ENCODE measurements at regions not wholly inside any gene's neighbourhood (a gene's known extent, or its start where the extent isn't known, plus 50 kb on each side); places are given as distances from the start of the nearest gene placed in this dataset.
"Not testable (repeated sequence)": the region's sequence is repeated elsewhere in the genome, so short reads cannot be mapped to it uniquely, and the experiment has no call there.

- H3K27me3 ChIP-seq = no peaks in the 10 kb centered on the region
- H3K4me3 ChIP-seq = no peak overlapping the region
- TF ChIP-seq POLR2A (IDR thresholded peaks at IDR 0.05) (no peak), CTCF (IDR thresholded peaks at IDR 0.05) (no peak)
- H3K9me3 ChIP-seq = no peaks in the 10 kb centered on the region
- ATAC-seq = no peak
- no peak overlapping the region for H3K27ac ChIP-seq
- H3K36me3 ChIP-seq = no peaks in the 10 kb centered on the region
- intact Hi-C loops (cut with DNase I) = no loop called here
- no peak for DNase-seq
- 82% methylated on average over 3 of the region's 3 CpGs for whole genome bisulfite sequencing (ENCODE audit: insufficient coverage, low coverage, low lambda C conversion rate, missing lambda C conversion rate)
- H3K4me1 ChIP-seq = no peaks in the 10 kb centered on the region
These were observed 441.3 kb downstream of the SHISA9 start for GRCh38 chr16:13342675-13343074.

- DNase-seq = no peak
- Histone ChIP-seq H3K4me3 (no peak overlapping the region), H3K9me3 (no peaks in the 10 kb centered on the region), H3K27ac (no peak overlapping the region), H3K36me3 (no peaks in the 10 kb centered on the region), H3K4me1 (no peaks in the 10 kb centered on the region), H3K27me3 (no peaks in the 10 kb centered on the region)
- no peak for ATAC-seq
- 88% methylated on average over 2 of the region's 2 CpGs for WGBS (ENCODE audit: insufficient coverage, low coverage, low lambda C conversion rate, missing lambda C conversion rate)
- no peak for TF ChIP-seq CTCF (IDR thresholded peaks at IDR 0.05)
- no peak for TF ChIP-seq POLR2A (IDR thresholded peaks at IDR 0.05)
- intact Hi-C loops (cut with DNase I) = no loop called here
These were observed 442.6 kb downstream of the SHISA9 start for GRCh38 chr16:13344001-13344400.

GRCh38 chr16:13348416-13348815 is 447.0 kb downstream of the SHISA9 start:
- DNase-seq (no peak), ATAC-seq (no peak)
- no peaks in the 10 kb centered on the region for H3K27me3 ChIP-seq
- intact Hi-C loops (cut with DNase I) = no loop called here
- no peak overlapping the region for H3K4me3 ChIP-seq
- 83% methylated on average over 3 of the region's 6 CpGs for WGBS (ENCODE audit: insufficient coverage, low coverage, low lambda C conversion rate, missing lambda C conversion rate)
- TF ChIP-seq POLR2A (IDR thresholded peaks at IDR 0.05) (no peak), CTCF (IDR thresholded peaks at IDR 0.05) (no peak)
- no peaks in the 10 kb centered on the region for H3K9me3 ChIP-seq
- no peaks in the 10 kb centered on the region for H3K36me3 ChIP-seq
- H3K27ac ChIP-seq = no peak overlapping the region
- H3K4me1 ChIP-seq = no peaks in the 10 kb centered on the region

GRCh38 chr16:13350000-13350399 is 448.6 kb downstream of the SHISA9 start:
- WGBS (ENCODE audit: insufficient coverage, low coverage, low lambda C conversion rate, missing lambda C conversion rate) = 67% methylated on average over 1 of the region's 4 CpGs
- intact Hi-C loops (cut with DNase I) = no loop called here
- Histone ChIP-seq H3K36me3 (no peaks in the 10 kb centered on the region), H3K9me3 (no peaks in the 10 kb centered on the region), H3K27ac (no peak overlapping the region), H3K4me1 (no peaks in the 10 kb centered on the region), H3K4me3 (no peak overlapping the region), H3K27me3 (no peaks in the 10 kb centered on the region)
- DNase-seq (no peak), ATAC-seq (no peak)
- no peak for TF ChIP-seq POLR2A (IDR thresholded peaks at IDR 0.05)

GRCh38 chr16:13351181-13351580 is 449.8 kb downstream of the SHISA9 start:
- no peaks in the 10 kb centered on the region for H3K27me3 ChIP-seq
- H3K4me3 ChIP-seq = no peak overlapping the region
- H3K27ac ChIP-seq = no peak overlapping the region
- WGBS (ENCODE audit: insufficient coverage, low coverage, low lambda C conversion rate, missing lambda C conversion rate) = 64% methylated on average over 6 of the region's 6 CpGs
- DNase-seq (no peak), ATAC-seq (no peak)
- TF ChIP-seq POLR2A (IDR thresholded peaks at IDR 0.05) = no peak
- intact Hi-C loops (cut with DNase I) = no loop called here
- H3K9me3 ChIP-seq = no peaks in the 10 kb centered on the region
- no peaks in the 10 kb centered on the region for H3K36me3 ChIP-seq
- H3K4me1 ChIP-seq = no peaks in the 10 kb centered on the region

GRCh38 chr16:13351601-13352217 is 450.3 kb downstream of the SHISA9 start:
- no peaks in the 10 kb centered on the region for H3K36me3 ChIP-seq
- intact Hi-C loops (cut with DNase I) = no loop called here
- H3K27me3 ChIP-seq = no peaks in the 10 kb centered on the region
- H3K27ac ChIP-seq = no peak overlapping the region
- H3K9me3 ChIP-seq = no peaks in the 10 kb centered on the region
- H3K4me3 ChIP-seq = no peak overlapping the region
- no peaks in the 10 kb centered on the region for H3K4me1 ChIP-seq
- DNase-seq = no peak
- TF ChIP-seq POLR2A (IDR thresholded peaks at IDR 0.05) = no peak
- TF ChIP-seq CTCF (IDR thresholded peaks at IDR 0.05) = no peak
- ATAC-seq = no peak
- 64% methylated on average over 4 of the region's 4 CpGs for WGBS (ENCODE audit: insufficient coverage, low coverage, low lambda C conversion rate, missing lambda C conversion rate)

- H3K27me3 ChIP-seq; H3K27ac ChIP-seq; ATAC-seq; H3K36me3 ChIP-seq; DNase-seq; H3K9me3 ChIP-seq; intact Hi-C loops (cut with DNase I); H3K4me3 ChIP-seq; H3K4me1 ChIP-seq: not testable (repeated sequence)
- 71% methylated on average over 7 of the region's 7 CpGs for WGBS (ENCODE audit: insufficient coverage, low coverage, low lambda C conversion rate, missing lambda C conversion rate)
These were observed 451.4 kb downstream of the SHISA9 start for GRCh38 chr16:13352796-13353195.

- 83% methylated on average over 4 of the region's 4 CpGs for WGBS (ENCODE audit: insufficient coverage, low coverage, low lambda C conversion rate, missing lambda C conversion rate)
- ATAC-seq; DNase-seq; H3K27ac ChIP-seq; H3K36me3 ChIP-seq; H3K4me1 ChIP-seq; H3K4me3 ChIP-seq; intact Hi-C loops (cut with DNase I); H3K9me3 ChIP-seq; H3K27me3 ChIP-seq: not testable (repeated sequence)
These were observed 456.4 kb downstream of the SHISA9 start for GRCh38 chr16:13357842-13358241.

All from right lobe of liver (tissue), 6 donors.